IMR-90 (cell line): ENCODE measurements at regions not wholly inside any gene's neighbourhood (a gene's known extent, or its start where the extent isn't known, plus 50 kb on each side); places are given as distances from the start of the nearest gene placed in this dataset.

Experiments used
- ATAC-seq: fragments of 200-7000 bp; cut with Tn5 transposase; 2 replicates; pipeline ENCODE4 v1.9.1; 2020; ENCODE audit warnings: low read depth, mild to moderate bottlenecking, moderate library complexity
- BruUV-seq: library from RNA; stranded (reverse); fragments of 400-500 nt; replicated peaks from 2 replicates; lab custom pipeline; 2021; lab: Mats Ljungman, UMichigan
- CTCF ChIA-PET: fragments of 300-600 bp; formaldehyde crosslinking; extraction: SDS; loops from one replicate; lab custom pipeline; 2021; ENCODE audit warnings: antibody characterized with exemption; lab: Yijun Ruan, JAX
- POLR2A ChIA-PET: fragments of 300-600 bp; sonication (Branson Sonifier 250); formaldehyde crosslinking; loops from one replicate; lab custom pipeline; 2022; ENCODE audit warnings: antibody characterized with exemption; ENCODE audit not compliant: unreplicated experiment; lab: Charles Lee
- DNase-seq: peaks from one replicate; pipeline ENCODE4 v3.0.0; 2013
- H2AFZ ChIP-seq: replicated peaks from 2 replicates; pipeline ENCODE3; 2013; ENCODE audit warnings: low read length, mild to moderate bottlenecking; ENCODE audit not compliant: poor library complexity
- H2AK5ac ChIP-seq: 2 replicates; pipeline ENCODE4 v1.6.1; 2013; ENCODE audit warnings: low read depth, low read length, inconsistent platforms
- H2AK9ac ChIP-seq: replicated peaks from 2 replicates; pipeline ENCODE3; 2013; ENCODE audit warnings: mild to moderate bottlenecking, low read depth, low read length, moderate library complexity; ENCODE audit not compliant: poor library complexity
- H2BK120ac ChIP-seq: 2 replicates; pipeline ENCODE4 v1.6.1; 2013; ENCODE audit warnings: low read depth, low read length, inconsistent platforms
- H2BK15ac ChIP-seq: 3 replicates; pipeline ENCODE4 v1.6.1; 2013; ENCODE audit warnings: low read depth, low read length, inconsistent platforms
- H2BK20ac ChIP-seq: 2 replicates; pipeline ENCODE4 v1.6.1; 2013; ENCODE audit warnings: low read depth, mild to moderate bottlenecking, inconsistent platforms, low read length, moderate library complexity
- H2BK5ac ChIP-seq: 2 replicates; pipeline ENCODE4 v1.6.1; 2013; ENCODE audit warnings: mild to moderate bottlenecking, low read depth, low read length, inconsistent platforms; ENCODE audit not compliant: poor library complexity, severe bottlenecking
- H3K14ac ChIP-seq: replicated peaks from 2 replicates; pipeline ENCODE4 v1.6.1; 2013; ENCODE audit warnings: low read depth, low read length, inconsistent platforms
- H3K18ac ChIP-seq: 2 replicates; pipeline ENCODE4 v1.6.1; 2013; ENCODE audit warnings: low read depth, low read length, control low read depth
- H3K23ac ChIP-seq: 2 replicates; pipeline ENCODE4 v1.6.1; 2013; ENCODE audit warnings: low read depth, low read length, inconsistent platforms
- H3K27ac ChIP-seq: 2 replicates; pipeline ENCODE4 v1.5.1; 2013; ENCODE audit warnings: mild to moderate bottlenecking, control low read depth, low read length; ENCODE audit not compliant: insufficient read depth
- H3K27me3 ChIP-seq: 2 replicates; pipeline ENCODE4 v1.6.1; 2013; ENCODE audit warnings: low read length; ENCODE audit not compliant: control insufficient read depth, insufficient read depth
- H3K36me3 ChIP-seq: 2 replicates; pipeline ENCODE4 v1.6.1; 2013; ENCODE audit warnings: low read length, mixed read lengths; ENCODE audit not compliant: control insufficient read depth, insufficient read depth
- H3K4ac ChIP-seq: 2 replicates; pipeline ENCODE4 v1.6.1; 2013; ENCODE audit warnings: low read depth, low read length, inconsistent platforms
- H3K4me1 ChIP-seq: 2 replicates; pipeline ENCODE4 v1.6.1; 2013; ENCODE audit warnings: low read length, mixed read lengths; ENCODE audit not compliant: control insufficient read depth, insufficient read depth
- H3K4me2 ChIP-seq: 2 replicates; pipeline ENCODE4 v1.6.1; 2013; ENCODE audit warnings: low read depth, mild to moderate bottlenecking, control low read depth, low read length, moderate library complexity
- H3K4me3 ChIP-seq: 2 replicates; pipeline ENCODE4 v1.5.1; 2013; ENCODE audit warnings: low read depth, mild to moderate bottlenecking, control low read depth, low read length, moderate library complexity; ENCODE audit not compliant: insufficient read depth
- H3K56ac ChIP-seq: 2 replicates; pipeline ENCODE4 v1.6.1; 2013; ENCODE audit warnings: low read length, inconsistent platforms; ENCODE audit not compliant: insufficient read depth; ENCODE audit errors: extremely low read depth
- H3K79me1 ChIP-seq, 2 experiments: 2 replicates each; pipeline ENCODE4 v1.6.1; 2013; ENCODE audit warnings: low read length in 2 of 2, inconsistent platforms in 1 of 2, low read depth in 1 of 2
- H3K9ac ChIP-seq: 2 replicates; pipeline ENCODE4 v1.6.1; 2013; ENCODE audit warnings: low read depth, low read length, control low read depth
- H3K9me1 ChIP-seq: 2 replicates; pipeline ENCODE4 v1.6.1; 2013; ENCODE audit warnings: low read length, inconsistent platforms; ENCODE audit not compliant: insufficient read depth
- H3K9me3 ChIP-seq: 2 replicates; pipeline ENCODE4 v1.6.1; 2013; ENCODE audit warnings: low read length; ENCODE audit not compliant: control insufficient read depth, insufficient read depth
- H4K20me1 ChIP-seq: 2 replicates; pipeline ENCODE4 v1.6.1; 2013; ENCODE audit warnings: low read length, inconsistent platforms; ENCODE audit not compliant: insufficient read depth
- H4K5ac ChIP-seq: 2 replicates; pipeline ENCODE4 v1.6.1; 2013; ENCODE audit warnings: mild to moderate bottlenecking, low read depth, low read length, control low read depth
- H4K8ac ChIP-seq, 2 experiments: 2 replicates each; pipeline ENCODE4 v1.6.1; 2013; ENCODE audit warnings: low read depth in 2 of 2, low read length in 2 of 2, control low read depth in 1 of 2, inconsistent platforms in 1 of 2
- H4K91ac ChIP-seq: 2 replicates; pipeline ENCODE4 v1.6.1; 2013; ENCODE audit warnings: low read depth, low read length, inconsistent platforms; ENCODE audit not compliant: insufficient read depth
- BHLHE40 ChIP-seq: fragments of 150-350 bp; IDR thresholded peaks from 2 replicates; pipeline ENCODE4 v1.6.1; 2016; ENCODE audit warnings: mild to moderate bottlenecking, low read depth, low read length
- CEBPB ChIP-seq: IDR thresholded peaks from 2 replicates; pipeline ENCODE4 v1.6.1; 2012; ENCODE audit warnings: low read depth, low read length, improper control_type of control experiment
- CHD1 ChIP-seq: IDR thresholded peaks from 2 replicates; pipeline ENCODE4 v1.6.1; 2012; ENCODE audit warnings: low read depth, low read length, improper control_type of control experiment
- ELK1 ChIP-seq: fragments of 150-350 bp; IDR thresholded peaks from 2 replicates; pipeline ENCODE4 v1.6.1; 2016; ENCODE audit warnings: low read depth, mild to moderate bottlenecking, low read length, moderate library complexity, borderline replicate concordance
- FOS ChIP-seq: fragments of 150-350 bp; IDR thresholded peaks from 2 replicates; pipeline ENCODE4 v1.6.1; 2016; ENCODE audit warnings: low read depth, low read length
- MAFK ChIP-seq: IDR thresholded peaks from 2 replicates; pipeline ENCODE4 v1.6.1; 2012; ENCODE audit warnings: low read depth, low read length, improper control_type of control experiment
- MAZ ChIP-seq: IDR thresholded peaks from 2 replicates; pipeline ENCODE4 v1.6.1; 2012; ENCODE audit warnings: low read depth, mild to moderate bottlenecking, low read length, improper control_type of control experiment, moderate library complexity, borderline replicate concordance
- MXI1 ChIP-seq: IDR thresholded peaks from 2 replicates; pipeline ENCODE4 v1.6.1; 2012; ENCODE audit warnings: low read depth, mild to moderate bottlenecking, low read length, moderate library complexity, borderline replicate concordance
- NFE2L2 ChIP-seq: fragments of 150-350 bp; IDR thresholded peaks from 2 replicates; pipeline ENCODE4 v1.6.1; 2016; ENCODE audit warnings: low read depth, mild to moderate bottlenecking, low read length
- POLR2A ChIP-seq: IDR thresholded peaks from 2 replicates; pipeline ENCODE4 v1.6.1; 2012; ENCODE audit warnings: mild to moderate bottlenecking, low read depth, low read length
- RAD21 ChIP-seq: IDR thresholded peaks from 2 replicates; pipeline ENCODE4 v1.6.1; 2012; ENCODE audit warnings: low read length, improper control_type of control experiment
- RCOR1 ChIP-seq: IDR thresholded peaks from 2 replicates; pipeline ENCODE4 v1.6.1; 2012; ENCODE audit warnings: mild to moderate bottlenecking, low read length, improper control_type of control experiment; ENCODE audit not compliant: insufficient replicate concordance
- RFX5 ChIP-seq: IDR thresholded peaks from 2 replicates; pipeline ENCODE4 v1.8.0; 2012; ENCODE audit warnings: low read depth, mild to moderate bottlenecking, low read length, moderate library complexity
- SMC3 ChIP-seq: fragments of 150-350 bp; IDR thresholded peaks from 2 replicates; pipeline ENCODE4 v1.6.1; 2016; ENCODE audit warnings: low read depth, mild to moderate bottlenecking, antibody characterized with exemption, low read length, moderate library complexity
- WGBS, 2 experiments: methylation state at CpG; one replicate each; pipeline versions ENCODE4 v1.1.5 to v1.1.7; 2013; ENCODE audit warnings: missing lambda C conversion rate in 2 of 2; ENCODE audit not compliant: insufficient read length in 1 of 2; ENCODE audit errors: extremely low coverage in 2 of 2; 5-methylcytosine and 5-hydroxymethylcytosine counted together
- dilution Hi-C: fragments of 300-500 bp; cut with HindIII; formaldehyde crosslinking; loops from one replicate; pipeline ENCODE4 v1.14.3; 2018; ENCODE audit warnings: low sequenced_read_pairs; ENCODE audit not compliant: unreplicated experiment
- in situ Hi-C: fragments of 300-500 bp; cut with MboI; formaldehyde crosslinking; loops from 3 replicates; pipeline ENCODE4 v1.14.3; 2019; ENCODE audit warnings: low sequenced_read_pairs, inconsistent platforms, mixed read lengths
- intact Hi-C: fragments of 100-400 bp; cut with micrococcal nuclease; formaldehyde crosslinking; loops from 2 replicates; pipeline ENCODE4 v1.10.0; 2022
- TF ChIP-seq, protein P1 (sequence below): fragments of 150-350 bp; IDR thresholded peaks from 2 replicates; pipeline ENCODE4 v1.6.1; 2017; ENCODE audit warnings: mild to moderate bottlenecking, antibody characterized with exemption, low read length, low read depth
- TF ChIP-seq, protein P2 (sequence below): conservative IDR thresholded peaks from 2 replicates; pipeline ENCODE4 v1.5.1; 2012; ENCODE audit warnings: mild to moderate bottlenecking, low read depth, low read length, improper control_type of control experiment

DNA sequence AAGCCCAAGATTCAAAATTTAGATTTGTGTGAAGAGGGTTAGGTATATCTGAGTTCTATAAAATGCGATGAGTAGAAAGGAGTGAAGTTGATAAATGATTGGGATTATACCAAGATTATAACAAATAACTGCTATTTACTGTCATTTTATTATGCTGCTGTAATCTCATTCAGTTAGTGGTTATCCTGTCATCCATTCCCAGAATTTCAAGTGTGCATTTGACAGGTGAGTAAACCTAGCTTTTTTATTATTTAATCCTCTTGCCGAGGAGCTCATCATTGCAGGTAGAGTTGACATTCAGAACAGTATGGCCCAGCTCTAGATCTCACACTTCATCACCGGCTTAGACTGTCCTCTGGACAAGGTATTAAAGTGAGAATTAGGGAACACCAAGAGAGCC is 1146.2 kb downstream of the CDH11 start:
- H2BK20ac ChIP-seq = no peak overlapping the region
- 100% methylated on average over 1 of the region's 3 CpGs; no CpG with 5 or more reads in 1 of the 2 experiments for WGBS, 2 experiments
- H2BK120ac ChIP-seq = no peak overlapping the region
- no peak overlapping the region for H3K4ac ChIP-seq
- H3K79me1 ChIP-seq = no peaks in the 10 kb centered on the region
- H3K4me2 ChIP-seq = no peak overlapping the region
- no peak overlapping the region for H3K14ac ChIP-seq
- no peak overlapping the region for H2AK5ac ChIP-seq
- H2AFZ ChIP-seq = no peak overlapping the region
- H3K9me3 ChIP-seq = no peaks in the 10 kb centered on the region
- dilution Hi-C loops (no loop called here), intact Hi-C loops (no loop called here), in situ Hi-C loops (no loop called here)
- H3K56ac ChIP-seq = no peak overlapping the region
- no peak overlapping the region for H2BK15ac ChIP-seq
- no peaks in the 10 kb centered on the region for H4K20me1 ChIP-seq
- no peaks in the 10 kb centered on the region for H3K27me3 ChIP-seq
- no peak overlapping the region for H3K27ac ChIP-seq
- no peak overlapping the region for H4K5ac ChIP-seq
- no peak for DNase-seq
- ATAC-seq = no peak
- TF ChIP-seq MXI1 (no peak), FOS (no peak), SMC3 (no peak), RCOR1 (no peak), POLR2A (no peak), ELK1 (no peak), RAD21 (no peak), BHLHE40 (no peak), CEBPB (no peak), MAFK (no peak), CHD1 (no peak), RFX5 (no peak), MAZ (no peak), NFE2L2 (no peak)
- TF ChIP-seq, protein P1, sequence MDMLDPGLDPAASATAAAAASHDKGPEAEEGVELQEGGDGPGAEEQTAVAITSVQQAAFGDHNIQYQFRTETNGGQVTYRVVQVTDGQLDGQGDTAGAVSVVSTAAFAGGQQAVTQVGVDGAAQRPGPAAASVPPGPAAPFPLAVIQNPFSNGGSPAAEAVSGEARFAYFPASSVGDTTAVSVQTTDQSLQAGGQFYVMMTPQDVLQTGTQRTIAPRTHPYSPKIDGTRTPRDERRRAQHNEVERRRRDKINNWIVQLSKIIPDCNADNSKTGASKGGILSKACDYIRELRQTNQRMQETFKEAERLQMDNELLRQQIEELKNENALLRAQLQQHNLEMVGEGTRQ = no peak
- TF ChIP-seq, protein P2, sequence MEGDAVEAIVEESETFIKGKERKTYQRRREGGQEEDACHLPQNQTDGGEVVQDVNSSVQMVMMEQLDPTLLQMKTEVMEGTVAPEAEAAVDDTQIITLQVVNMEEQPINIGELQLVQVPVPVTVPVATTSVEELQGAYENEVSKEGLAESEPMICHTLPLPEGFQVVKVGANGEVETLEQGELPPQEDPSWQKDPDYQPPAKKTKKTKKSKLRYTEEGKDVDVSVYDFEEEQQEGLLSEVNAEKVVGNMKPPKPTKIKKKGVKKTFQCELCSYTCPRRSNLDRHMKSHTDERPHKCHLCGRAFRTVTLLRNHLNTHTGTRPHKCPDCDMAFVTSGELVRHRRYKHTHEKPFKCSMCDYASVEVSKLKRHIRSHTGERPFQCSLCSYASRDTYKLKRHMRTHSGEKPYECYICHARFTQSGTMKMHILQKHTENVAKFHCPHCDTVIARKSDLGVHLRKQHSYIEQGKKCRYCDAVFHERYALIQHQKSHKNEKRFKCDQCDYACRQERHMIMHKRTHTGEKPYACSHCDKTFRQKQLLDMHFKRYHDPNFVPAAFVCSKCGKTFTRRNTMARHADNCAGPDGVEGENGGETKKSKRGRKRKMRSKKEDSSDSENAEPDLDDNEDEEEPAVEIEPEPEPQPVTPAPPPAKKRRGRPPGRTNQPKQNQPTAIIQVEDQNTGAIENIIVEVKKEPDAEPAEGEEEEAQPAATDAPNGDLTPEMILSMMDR = no peak
- H4K91ac ChIP-seq = no peak overlapping the region
- no peaks in the 10 kb centered on the region for H3K36me3 ChIP-seq
- no peak overlapping the region for H3K18ac ChIP-seq
- no peak overlapping the region for H3K9ac ChIP-seq
- no peak overlapping the region for H2BK5ac ChIP-seq
- no TSS peak for BruUV-seq
- no peaks in the 10 kb centered on the region for H3K4me1 ChIP-seq
- POLR2A ChIA-PET = no interaction called here
- no peak overlapping the region for H2AK9ac ChIP-seq
- CTCF ChIA-PET = no interaction called here
- H3K4me3 ChIP-seq = no peak overlapping the region
- H4K8ac ChIP-seq = no peak overlapping the region
- no peaks in the 10 kb centered on the region for H3K9me1 ChIP-seq
- H3K23ac ChIP-seq = no peak overlapping the region
